ENCODE measurements at regions not wholly inside any gene's neighbourhood (a gene's known extent, or its start where the extent isn't known, plus 50 kb on each side); places are given as distances from the start of the nearest gene placed in this dataset.

DNA sequence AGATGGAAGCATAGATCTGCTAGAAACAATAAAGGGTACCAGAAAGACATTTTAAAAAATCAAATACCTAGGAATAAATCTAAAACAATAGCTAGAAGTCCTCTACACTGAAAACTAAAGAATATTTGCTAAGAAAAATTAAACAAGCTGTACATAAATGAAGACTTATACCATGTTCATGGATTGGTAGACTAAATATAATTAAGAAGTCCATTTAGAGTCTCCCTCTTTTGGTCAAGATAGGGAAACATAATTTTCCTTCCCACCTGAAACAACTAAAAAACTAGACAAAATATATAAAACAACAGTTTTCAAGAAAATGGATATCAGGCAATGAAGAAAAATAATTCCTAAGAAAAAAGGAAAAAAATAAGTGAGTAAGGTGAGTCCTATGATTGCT lies 120.0 kb upstream of the TAB2 start:
- no peak overlapping the region for H3K27ac ChIP-seq
- no peak for TF ChIP-seq CTCF (conservative IDR thresholded peaks at IDR 0.05)

DNA sequence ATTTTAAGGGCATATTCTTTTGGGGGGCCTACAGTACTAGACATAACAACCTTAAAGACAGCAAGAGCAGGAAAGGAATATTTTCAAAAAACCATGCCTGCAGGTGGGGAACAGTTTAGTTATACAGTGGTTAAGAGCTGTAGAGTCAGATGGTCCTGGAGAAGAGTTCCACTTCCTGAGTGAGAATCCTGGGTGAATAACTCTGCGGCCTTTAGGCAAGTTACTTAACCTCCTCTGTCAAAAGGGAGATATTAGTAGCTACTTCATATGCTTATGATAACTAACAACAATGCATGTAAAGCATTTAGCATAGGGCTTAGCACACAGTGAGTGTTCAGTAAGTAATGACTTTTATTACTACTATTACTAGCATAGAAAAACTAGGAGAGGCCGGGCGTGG lies 119.2 kb upstream of the TAB2 start:
- no peak overlapping the region for H3K27ac ChIP-seq
- TF ChIP-seq CTCF (conservative IDR thresholded peaks at IDR 0.05): no peak

GRCh38 chr6:149200282-149200945 lies 117.1 kb upstream of the TAB2 start:
- no peak overlapping the region for H3K27ac ChIP-seq
- no peak for TF ChIP-seq CTCF (conservative IDR thresholded peaks at IDR 0.05)

DNA sequence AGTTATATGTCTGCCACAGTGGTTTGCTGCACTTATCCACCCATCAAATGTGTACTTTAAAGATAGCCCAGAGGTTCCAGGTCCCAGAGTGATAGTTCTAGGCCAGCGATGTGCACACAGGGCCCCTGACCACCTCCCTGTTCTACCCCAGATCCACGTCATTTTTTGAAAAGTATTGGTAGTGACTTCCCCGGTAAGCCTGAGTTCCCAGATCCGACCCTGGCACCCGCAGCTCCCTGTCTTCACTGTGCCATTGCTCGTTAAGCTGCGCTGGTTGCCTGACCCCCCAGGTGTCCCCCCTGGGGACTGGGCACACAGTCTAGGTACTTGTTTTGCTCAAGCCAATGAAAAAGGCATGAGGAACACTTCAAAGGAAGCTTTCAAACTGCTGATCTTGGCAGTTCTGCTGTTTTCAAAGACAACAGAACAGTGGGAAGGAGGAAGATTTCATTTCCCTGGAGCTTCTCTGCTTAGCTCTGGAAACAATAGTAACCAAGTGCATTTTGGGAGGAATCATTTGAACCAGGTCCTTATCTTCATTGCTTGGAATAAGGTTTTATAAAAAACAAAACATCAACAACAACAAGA lies 116.3 kb upstream of the TAB2 start:
- no peak overlapping the region for H3K27ac ChIP-seq
- no peak for TF ChIP-seq CTCF (conservative IDR thresholded peaks at IDR 0.05)

GRCh38 chr6:149202100-149202499 lies 115.4 kb upstream of the TAB2 start:
- no peak for TF ChIP-seq CTCF (conservative IDR thresholded peaks at IDR 0.05)
- H3K27ac ChIP-seq: no peak overlapping the region

DNA sequence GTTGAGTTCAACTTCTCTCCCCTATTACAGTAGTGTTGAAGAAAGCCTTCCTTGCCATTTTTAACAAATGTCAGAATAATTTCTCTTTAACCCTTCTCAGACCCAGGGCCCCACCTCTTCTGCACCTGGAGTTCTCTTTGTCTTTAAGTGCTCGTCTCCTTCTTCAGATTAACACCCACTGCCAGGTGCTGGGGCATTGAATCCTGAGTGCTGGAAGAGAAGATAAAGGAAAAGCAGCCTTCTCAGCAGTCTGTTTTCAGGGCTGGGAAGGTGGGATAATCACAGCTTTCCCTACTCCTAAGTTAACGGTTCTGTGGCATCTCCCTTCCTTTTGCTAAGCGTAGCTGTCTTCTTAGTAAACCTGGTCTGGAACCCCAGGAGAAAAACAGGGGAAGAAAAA lies 114.6 kb upstream of the TAB2 start:
- H3K27ac ChIP-seq: no peak overlapping the region
- TF ChIP-seq CTCF (conservative IDR thresholded peaks at IDR 0.05): no peak

DNA sequence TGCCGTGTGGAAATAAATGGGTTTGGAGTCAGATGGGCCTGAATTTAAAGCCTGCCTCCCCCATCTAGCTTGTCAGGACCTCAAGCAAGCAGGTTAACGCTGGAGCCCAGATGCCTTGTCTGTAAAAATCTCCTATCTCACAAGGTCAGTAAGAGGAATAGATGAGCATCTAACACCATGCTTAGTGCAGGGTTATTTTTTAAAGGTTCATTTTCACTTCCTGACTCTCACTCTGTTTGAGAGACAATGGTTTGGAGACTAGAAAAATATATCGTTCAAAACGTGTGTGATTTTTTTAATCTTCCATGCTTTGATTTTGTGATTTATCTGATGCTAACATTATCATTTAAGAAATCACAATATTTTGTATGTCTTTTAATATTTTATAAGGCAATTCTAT lies 114.0 kb upstream of the TAB2 start:
- no peak for TF ChIP-seq CTCF (conservative IDR thresholded peaks at IDR 0.05)
- no peak overlapping the region for H3K27ac ChIP-seq
